ENCODE measurements at regions not wholly inside any gene's neighbourhood (a gene's known extent, or its start where the extent isn't known, plus 50 kb on each side); places are given as distances from the start of the nearest gene placed in this dataset.

- in situ Hi-C loops (cut with HindIII; ENCODE audit: low sequenced_read_pairs) = no loop called here
Observed at GRCh38 chr6:91387290-91388059, 800.6 kb upstream of the MAP3K7 start.

- in situ Hi-C loops (cut with HindIII; ENCODE audit: low sequenced_read_pairs) = no loop called here
Observed at GRCh38 chr6:91386204-91386603, 799.3 kb upstream of the MAP3K7 start.

- in situ Hi-C loops (cut with HindIII; ENCODE audit: low sequenced_read_pairs) = no loop called here
Observed at GRCh38 chr6:91383207-91383606, 796.3 kb upstream of the MAP3K7 start.

- in situ Hi-C loops (cut with HindIII; ENCODE audit: low sequenced_read_pairs) = no loop called here
Observed at GRCh38 chr6:91376686-91377085, 789.8 kb upstream of the MAP3K7 start.

- in situ Hi-C loops (cut with HindIII; ENCODE audit: low sequenced_read_pairs) = no loop called here
Observed at GRCh38 chr6:91366781-91367180, 779.9 kb upstream of the MAP3K7 start.

- in situ Hi-C loops (cut with HindIII; ENCODE audit: low sequenced_read_pairs) = no loop called here
Observed at GRCh38 chr6:91358986-91359385, 772.1 kb upstream of the MAP3K7 start.

GRCh38 chr6:91352878-91353277 is 766.0 kb upstream of the MAP3K7 start:
- in situ Hi-C loops (cut with HindIII; ENCODE audit: low sequenced_read_pairs) = no loop called here

- in situ Hi-C loops (cut with HindIII; ENCODE audit: low sequenced_read_pairs) = no loop called here
Observed at GRCh38 chr6:91352321-91352720, 765.4 kb upstream of the MAP3K7 start.

- in situ Hi-C loops (cut with HindIII; ENCODE audit: low sequenced_read_pairs) = no loop called here
Observed at GRCh38 chr6:91350146-91350908, 763.5 kb upstream of the MAP3K7 start.

GRCh38 chr6:91341473-91341872 is 754.6 kb upstream of the MAP3K7 start:
- in situ Hi-C loops (cut with HindIII; ENCODE audit: low sequenced_read_pairs) = no loop called here

- in situ Hi-C loops (cut with HindIII; ENCODE audit: low sequenced_read_pairs) = no loop called here
Observed at GRCh38 chr6:91340896-91341395, 754.1 kb upstream of the MAP3K7 start.

GRCh38 chr6:91337967-91338366 is 751.1 kb upstream of the MAP3K7 start:
- in situ Hi-C loops (cut with HindIII; ENCODE audit: low sequenced_read_pairs) = no loop called here

- in situ Hi-C loops (cut with HindIII; ENCODE audit: low sequenced_read_pairs) = no loop called here
Observed at GRCh38 chr6:91330896-91331295, 744.0 kb upstream of the MAP3K7 start.

GRCh38 chr6:91328241-91328640 is 741.4 kb upstream of the MAP3K7 start:
- in situ Hi-C loops (cut with HindIII; ENCODE audit: low sequenced_read_pairs) = no loop called here

GRCh38 chr6:91324711-91325110 is 737.8 kb upstream of the MAP3K7 start:
- in situ Hi-C loops (cut with HindIII; ENCODE audit: low sequenced_read_pairs) = no loop called here

GRCh38 chr6:91317984-91318383 is 731.1 kb upstream of the MAP3K7 start:
- in situ Hi-C loops (cut with HindIII; ENCODE audit: low sequenced_read_pairs) = no loop called here

- in situ Hi-C loops (cut with HindIII; ENCODE audit: low sequenced_read_pairs) = no loop called here
Observed at GRCh38 chr6:91317247-91317835, 730.5 kb upstream of the MAP3K7 start.

- in situ Hi-C loops (cut with HindIII; ENCODE audit: low sequenced_read_pairs) = no loop called here
Observed at GRCh38 chr6:91310178-91310577, 723.3 kb upstream of the MAP3K7 start.

- in situ Hi-C loops (cut with HindIII; ENCODE audit: low sequenced_read_pairs) = no loop called here
Observed at GRCh38 chr6:91305755-91306154, 718.9 kb upstream of the MAP3K7 start.

GRCh38 chr6:91304521-91304920 is 717.6 kb upstream of the MAP3K7 start:
- in situ Hi-C loops (cut with HindIII; ENCODE audit: low sequenced_read_pairs) = no loop called here

GRCh38 chr6:91303326-91303725 is 716.5 kb upstream of the MAP3K7 start:
- in situ Hi-C loops (cut with HindIII; ENCODE audit: low sequenced_read_pairs) = no loop called here
